GM19328 (cell line): ENCODE measurements at regions not wholly inside any gene's neighbourhood (a gene's known extent, or its start where the extent isn't known, plus 50 kb on each side); places are given as distances from the start of the nearest gene placed in this dataset.

ENCODE experiments used
- ATAC-seq: cut with Tn5 transposase; IDR thresholded peaks from one replicate; pipeline ENCODE4 v1.9.1; 2021; ENCODE audit warnings: mild to moderate bottlenecking, moderate library complexity; ENCODE audit not compliant: unreplicated experiment

- no peak for ATAC-seq
These were observed 132.2 kb upstream of the SLC24A5 start for GRCh38 chr15:47988564-47988963.

GRCh38 chr15:47990821-47991220 lies 130.0 kb upstream of the SLC24A5 start:
- no peak for ATAC-seq

- no peak for ATAC-seq
These were observed 129.4 kb upstream of the SLC24A5 start for GRCh38 chr15:47991357-47991756.

- no peak for ATAC-seq
These were observed 127.7 kb upstream of the SLC24A5 start for GRCh38 chr15:47993051-47993450.

- ATAC-seq: no peak
These were observed 123.4 kb upstream of the SLC24A5 start for GRCh38 chr15:47997195-47998080.

- ATAC-seq: no peak
These were observed 122.2 kb upstream of the SLC24A5 start for GRCh38 chr15:47998619-47999019.

GRCh38 chr15:48001393-48002039 lies 119.3 kb upstream of the SLC24A5 start:
- ATAC-seq: peak; percentile 82

GRCh38 chr15:48002767-48003166 lies 118.0 kb upstream of the SLC24A5 start:
- ATAC-seq: no peak

GRCh38 chr15:48003441-48003840 lies 117.3 kb upstream of the SLC24A5 start:
- no peak for ATAC-seq

- no peak for ATAC-seq
These were observed 115.7 kb upstream of the SLC24A5 start for GRCh38 chr15:48005077-48005476.

- ATAC-seq: no peak
These were observed 114.7 kb upstream of the SLC24A5 start for GRCh38 chr15:48006031-48006511.

- ATAC-seq: no peak
These were observed 110.5 kb upstream of the SLC24A5 start for GRCh38 chr15:48010316-48010715.

GRCh38 chr15:48012191-48012590 lies 108.6 kb upstream of the SLC24A5 start:
- ATAC-seq: no peak

GRCh38 chr15:48016865-48017264 lies 103.9 kb upstream of the SLC24A5 start:
- no peak for ATAC-seq

- no peak for ATAC-seq
These were observed 103.0 kb upstream of the SLC24A5 start for GRCh38 chr15:48017747-48018146.

GRCh38 chr15:48020166-48020565 lies 100.6 kb upstream of the SLC24A5 start:
- ATAC-seq: no peak

GRCh38 chr15:48021336-48022086 lies 99.3 kb upstream of the SLC24A5 start:
- ATAC-seq: no peak

- no peak for ATAC-seq
These were observed 95.7 kb upstream of the SLC24A5 start for GRCh38 chr15:48025118-48025517.

- ATAC-seq: no peak
These were observed 92.1 kb upstream of the SLC24A5 start for GRCh38 chr15:48028712-48029111.

- ATAC-seq: no peak
These were observed 91.1 kb upstream of the SLC24A5 start for GRCh38 chr15:48029642-48030041.

- no peak for ATAC-seq
These were observed 89.3 kb upstream of the SLC24A5 start for GRCh38 chr15:48031466-48031865.
